NOMO-1 treated with DMSO at 0.1 percent for 48 hours (cell line): ENCODE measurements at regions not wholly inside any gene's neighbourhood (a gene's known extent, or its start where the extent isn't known, plus 50 kb on each side); places are given as distances from the start of the nearest gene placed in this dataset.
"Not testable (repeated sequence)": the region's sequence is repeated elsewhere in the genome, so short reads cannot be mapped to it uniquely, and the experiment has no call there.

Experiments
- DNase-seq: peaks from one replicate; lab custom pipeline; 2025; ENCODE audit not compliant: unreplicated experiment; lab: John Stamatoyannopoulos, UW

GRCh38 chr9:757246-757881 lies 84.1 kb upstream of the DMRT1 start:
- DNase-seq = no peak

- no peak for DNase-seq
Measured at GRCh38 chr9:758146-758545, 83.4 kb upstream of the DMRT1 start.

- DNase-seq = no peak
Measured at GRCh38 chr9:759541-759940, 82.0 kb upstream of the DMRT1 start.

GRCh38 chr9:759983-760736 lies 81.3 kb upstream of the DMRT1 start:
- no peak for DNase-seq

GRCh38 chr9:761176-761792 lies 80.2 kb upstream of the DMRT1 start:
- no peak for DNase-seq

GRCh38 chr9:761793-762560 lies 79.5 kb upstream of the DMRT1 start:
- DNase-seq = no peak

- no peak for DNase-seq
Measured at GRCh38 chr9:763692-764091, 77.8 kb upstream of the DMRT1 start.

GRCh38 chr9:764105-764524 lies 77.4 kb upstream of the DMRT1 start:
- peak; percentile 86 for DNase-seq

GRCh38 chr9:764986-765385 lies 76.5 kb upstream of the DMRT1 start:
- DNase-seq = no peak

- not testable (repeated sequence) for DNase-seq
Measured at GRCh38 chr9:767061-767561, 74.4 kb upstream of the DMRT1 start.

- DNase-seq = no peak
Measured at GRCh38 chr9:776086-776485, 65.4 kb upstream of the DMRT1 start.

- no peak for DNase-seq
Measured at GRCh38 chr9:777978-778377, 63.5 kb upstream of the DMRT1 start.

GRCh38 chr9:784202-784601 lies 57.3 kb upstream of the DMRT1 start:
- no peak for DNase-seq

- no peak for DNase-seq
Measured at GRCh38 chr9:784916-785315, 56.6 kb upstream of the DMRT1 start.

GRCh38 chr9:785997-786396 lies 55.5 kb upstream of the DMRT1 start:
- DNase-seq = no peak

- DNase-seq = no peak
Measured at GRCh38 chr9:786405-786804, 55.1 kb upstream of the DMRT1 start.

GRCh38 chr9:788777-789176 lies 52.7 kb upstream of the DMRT1 start:
- no peak for DNase-seq
